Endothelial cell of umbilical vein (primary cell): ENCODE measurements at regions not wholly inside any gene's neighbourhood (a gene's known extent, or its start where the extent isn't known, plus 50 kb on each side); places are given as distances from the start of the nearest gene placed in this dataset.

Experiments used
- BruUV-seq: library from RNA; stranded (reverse); fragments of 400-500 nt; replicated peaks from 2 replicates; lab custom pipeline; 2021; lab: Mats Ljungman, UMichigan
- CTCF ChIA-PET: fragments of 300-600, 350-600 bp; sonication (Branson Sonifier 250); formaldehyde crosslinking; loops from one replicate; lab custom pipeline; 2021; ENCODE audit warnings: antibody characterized with exemption, inconsistent platforms; lab: Charles Lee
- POLR2A ChIA-PET: fragments of 300-600, 350-600 bp; sonication (Branson Sonifier 250); formaldehyde crosslinking; loops from one replicate; lab custom pipeline; 2021; ENCODE audit warnings: antibody characterized with exemption, inconsistent platforms; lab: Charles Lee
- DNase-seq: peaks from one replicate; pipeline ENCODE4 v3.0.0-alpha.2; 2011; ENCODE audit warnings: low read depth, low spot score
- FAIRE-seq: peaks from 2 replicates; lab custom pipeline; 2011; peaks lifted over from hg19 to GRCh38; lab: Jason Lieb, UNC
- H2AFZ ChIP-seq: 2 replicates; pipeline ENCODE4 v1.6.0; 2012; ENCODE audit warnings: low read depth, low read length, control low read depth, inconsistent platforms
- H3K27ac ChIP-seq: 2 replicates; pipeline ENCODE4 v1.5.1; 2011; ENCODE audit warnings: low read depth, mild to moderate bottlenecking, control low read depth, low read length, moderate library complexity; ENCODE audit not compliant: insufficient read depth
- H3K27me3 ChIP-seq, 2 experiments: 2 replicates each; pipeline versions ENCODE4 v1.6.0 to v1.6.1; 2011; ENCODE audit warnings: low read length in 2 of 2, mixed read lengths in 1 of 2; ENCODE audit not compliant: control insufficient read depth in 2 of 2, insufficient read depth in 2 of 2
- H3K36me3 ChIP-seq, 2 experiments: 2 replicates in 1 of 2; 3 replicates in 1 of 2; pipeline ENCODE4 v1.5.1; 2011; ENCODE audit warnings: low read length in 2 of 2, mild to moderate bottlenecking in 1 of 2, moderate library complexity in 1 of 2; ENCODE audit not compliant: control insufficient read depth in 2 of 2, insufficient read depth in 2 of 2; ENCODE audit errors: extremely low read depth in 1 of 2
- H3K4me1 ChIP-seq: 3 replicates; pipeline ENCODE4 v1.5.1; 2011; ENCODE audit warnings: mild to moderate bottlenecking, low read length; ENCODE audit not compliant: control insufficient read depth, insufficient read depth; ENCODE audit errors: extremely low read depth
- H3K4me2 ChIP-seq: 2 replicates; pipeline ENCODE4 v1.6.1; 2011; ENCODE audit warnings: low read length, control low read depth, mixed read lengths; ENCODE audit not compliant: insufficient read depth
- H3K4me3 ChIP-seq, 3 experiments: fragments of 200-600 bp in 1 of 3; sonication (generic), shearing (Covaris generic) in 1 of 3; replicated peaks in 1 of 3; 2 replicates each; pipeline ENCODE4 v1.5.1; 2011 to 2016; ENCODE audit warnings: control low read depth in 3 of 3, low read length in 3 of 3, mild to moderate bottlenecking in 2 of 3, inconsistent platforms in 1 of 3, low read depth in 1 of 3, moderate library complexity in 1 of 3; ENCODE audit not compliant: insufficient read depth in 1 of 3
- H3K79me2 ChIP-seq: 2 replicates; pipeline ENCODE4 v1.6.0; 2012; ENCODE audit warnings: low read length, inconsistent platforms; ENCODE audit not compliant: control insufficient read depth, insufficient read depth
- H3K9ac ChIP-seq: replicated peaks from 2 replicates; pipeline ENCODE3; 2011; ENCODE audit warnings: low read length, control low read depth; ENCODE audit not compliant: insufficient read depth; ENCODE audit errors: extremely low read depth
- H3K9me1 ChIP-seq: replicated peaks from 3 replicates; pipeline ENCODE4 v1.6.0; 2011; ENCODE audit warnings: mild to moderate bottlenecking, low read length; ENCODE audit not compliant: control insufficient read depth, insufficient read depth; ENCODE audit errors: extremely low read depth
- H3K9me3 ChIP-seq: replicated peaks from 2 replicates; pipeline ENCODE4 v1.5.1; 2012; ENCODE audit warnings: low read length, inconsistent platforms; ENCODE audit not compliant: control insufficient read depth, insufficient read depth
- H4K20me1 ChIP-seq: replicated peaks from 2 replicates; pipeline ENCODE3; 2011; ENCODE audit warnings: mild to moderate bottlenecking, low read length; ENCODE audit not compliant: control insufficient read depth, insufficient read depth; ENCODE audit errors: extremely low read depth
- CTCF ChIP-seq, 2 donors: IDR thresholded peaks; 1 replicate in 1 of 2; 2 replicates in 1 of 2; pipeline ENCODE4 v1.5.1; 2011; ENCODE audit warnings: low read length in 2 of 2, mild to moderate bottlenecking in 2 of 2, moderate library complexity in 2 of 2, control low read depth in 1 of 2, inconsistent platforms in 1 of 2, low read depth in 1 of 2; ENCODE audit not compliant: insufficient read depth in 1 of 2; ENCODE audit errors: extremely low read depth in 1 of 2
- EZH2 ChIP-seq: IDR thresholded peaks from 2 replicates; pipeline ENCODE4 v1.6.1; 2012; ENCODE audit warnings: borderline replicate concordance, low read depth, mild to moderate bottlenecking, moderate library complexity, low read length, inconsistent platforms; ENCODE audit not compliant: severe bottlenecking
- FOS ChIP-seq: IDR thresholded peaks from 2 replicates; pipeline ENCODE4 v1.6.1; 2011; ENCODE audit warnings: mild to moderate bottlenecking, low read length, moderate library complexity, borderline replicate concordance; ENCODE audit not compliant: insufficient read depth
- GATA2 ChIP-seq: IDR thresholded peaks from 2 replicates; pipeline ENCODE4 v1.7.0; 2011; ENCODE audit warnings: low read depth, mild to moderate bottlenecking, moderate library complexity, mixed read lengths, low read length; ENCODE audit not compliant: insufficient read length, insufficient read depth
- JUN ChIP-seq: IDR thresholded peaks from 2 replicates; pipeline ENCODE4 v1.6.1; 2011; ENCODE audit warnings: borderline replicate concordance, low read depth; ENCODE audit not compliant: insufficient read length, insufficient read depth
- MYC ChIP-seq: IDR thresholded peaks from one replicate; pipeline ENCODE4 v1.6.1; 2011; ENCODE audit warnings: mild to moderate bottlenecking, low read depth, low read length
- POLR2A ChIP-seq: IDR thresholded peaks from 2 replicates; pipeline ENCODE4 v1.6.1; 2012; ENCODE audit warnings: low read depth, mild to moderate bottlenecking, control low read depth, low read length
- POLR2AphosphoS5 ChIP-seq: IDR thresholded peaks from 2 replicates; pipeline ENCODE4 v1.6.1; 2012; ENCODE audit warnings: low read depth, mild to moderate bottlenecking, control low read depth, low read length, moderate library complexity; ENCODE audit not compliant: insufficient read depth
- dilution Hi-C: fragments of 300-500 bp; cut with MboI; formaldehyde crosslinking; loops from one replicate; pipeline ENCODE4 v1.15.0; 2019; ENCODE audit warnings: low sequenced_read_pairs; ENCODE audit not compliant: extremely low pct_ligation_motif_present
- intact Hi-C: fragments of 100-400 bp; cut with micrococcal nuclease; formaldehyde crosslinking; loops from one replicate; pipeline ENCODE4 v1.10.0; 2022
- TF ChIP-seq, protein P1 (sequence below): IDR thresholded peaks from 2 replicates; pipeline ENCODE4 v1.6.1; 2011; ENCODE audit not compliant: insufficient read depth, insufficient read length

DNA sequence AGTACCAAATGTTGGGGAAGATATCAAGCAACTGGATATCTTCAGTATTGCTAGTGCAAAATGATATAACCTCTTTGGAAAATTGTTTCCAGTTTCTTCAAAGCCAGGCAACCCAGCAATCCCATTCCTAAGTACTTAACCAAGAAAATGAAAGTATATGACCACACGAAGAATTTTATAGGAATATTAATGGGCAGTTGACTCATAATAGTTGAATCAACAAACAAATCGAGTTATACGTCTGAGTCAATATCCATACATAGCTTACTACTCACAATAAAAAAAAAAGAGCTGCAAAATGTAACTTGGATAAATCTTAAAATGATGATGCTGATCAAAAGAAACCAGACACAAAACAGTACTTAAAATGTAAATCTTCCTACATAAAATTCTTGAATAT is 810.4 kb downstream of the METTL4 start:
- intact Hi-C loops = no loop called here
- H3K9ac ChIP-seq = no peak overlapping the region
- no peak overlapping the region for H2AFZ ChIP-seq
- no peaks in the 10 kb centered on the region for H3K79me2 ChIP-seq
- no peak for FAIRE-seq
- H3K36me3 ChIP-seq = no peaks in the 10 kb centered on the region
- DNase-seq = no peak
- ChIA-PET POLR2A (no interaction called here), CTCF (no interaction called here)
- TF ChIP-seq EZH2 (no peak), JUN (no peak), MYC (no peak), FOS (no peak), POLR2AphosphoS5 (no peak), POLR2A (no peak)
- no TSS peak for BruUV-seq
- dilution Hi-C loops = no loop called here
- no peaks in the 10 kb centered on the region for H3K9me1 ChIP-seq
- H3K4me1 ChIP-seq = no peaks in the 10 kb centered on the region
- no peak overlapping the region for H3K27ac ChIP-seq
- H3K4me3 ChIP-seq = no peak overlapping the region
- no peaks in the 10 kb centered on the region for H3K9me3 ChIP-seq
- no peak overlapping the region for H3K4me2 ChIP-seq
- no peaks in the 10 kb centered on the region for H3K27me3 ChIP-seq
- H4K20me1 ChIP-seq = no peaks in the 10 kb centered on the region

DNA sequence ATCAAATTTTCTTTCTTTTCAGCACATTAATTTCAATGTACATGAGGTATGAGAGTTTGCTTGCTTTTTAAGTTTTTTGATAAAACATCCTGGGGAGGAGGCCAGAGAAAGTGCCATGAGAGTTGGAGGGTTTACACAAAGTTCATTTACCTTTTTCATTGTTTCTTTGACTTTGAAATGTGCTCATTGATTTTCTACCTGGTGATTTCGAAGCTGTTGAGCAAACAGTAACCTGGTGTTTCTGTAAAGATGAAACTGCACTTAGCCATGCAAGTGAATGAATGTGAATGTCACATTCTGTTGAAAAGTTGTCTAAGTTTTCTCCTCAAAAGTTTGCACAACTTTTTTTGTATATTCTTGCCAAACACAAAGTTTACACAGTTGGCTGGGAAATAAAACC is 797.0 kb downstream of the METTL4 start:
- Histone ChIP-seq H3K4me2 (no peak overlapping the region), H3K36me3 (no peaks in the 10 kb centered on the region), H3K4me3 (no peak overlapping the region), H3K9ac (no peak overlapping the region), H3K27ac (no peak overlapping the region), H3K4me1 (no peaks in the 10 kb centered on the region), H3K27me3 (no peaks in the 10 kb centered on the region), H3K9me3 (no peaks in the 10 kb centered on the region), H3K79me2 (no peaks in the 10 kb centered on the region), H2AFZ (no peak overlapping the region), H3K9me1 (no peaks in the 10 kb centered on the region), H4K20me1 (no peaks in the 10 kb centered on the region)
- FAIRE-seq = no peak
- dilution Hi-C loops (no loop called here), intact Hi-C loops (no loop called here)
- no peak for TF ChIP-seq JUN
- TF ChIP-seq POLR2AphosphoS5 = no peak
- no peak for TF ChIP-seq POLR2A
- TF ChIP-seq, protein P1, sequence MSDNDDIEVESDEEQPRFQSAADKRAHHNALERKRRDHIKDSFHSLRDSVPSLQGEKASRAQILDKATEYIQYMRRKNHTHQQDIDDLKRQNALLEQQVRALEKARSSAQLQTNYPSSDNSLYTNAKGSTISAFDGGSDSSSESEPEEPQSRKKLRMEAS = no peak
- TF ChIP-seq GATA2 = no peak
- TF ChIP-seq MYC = no peak
- TF ChIP-seq FOS = no peak
- TF ChIP-seq EZH2 = no peak
- no peak for TF ChIP-seq CTCF (IDR thresholded peaks at IDR 0.05; ENCODE audit: extremely low read depth in 1 of 2, insufficient read depth in 1 of 2, low read depth in 1 of 2, low read length in 2 of 2)
- DNase-seq = no peak
- no TSS peak for BruUV-seq
- ChIA-PET CTCF (no interaction called here), POLR2A (no interaction called here)
